ENCODE measurements at regions not wholly inside any gene's neighbourhood (a gene's known extent, or its start where the extent isn't known, plus 50 kb on each side); places are given as distances from the start of the nearest gene placed in this dataset.

DNA sequence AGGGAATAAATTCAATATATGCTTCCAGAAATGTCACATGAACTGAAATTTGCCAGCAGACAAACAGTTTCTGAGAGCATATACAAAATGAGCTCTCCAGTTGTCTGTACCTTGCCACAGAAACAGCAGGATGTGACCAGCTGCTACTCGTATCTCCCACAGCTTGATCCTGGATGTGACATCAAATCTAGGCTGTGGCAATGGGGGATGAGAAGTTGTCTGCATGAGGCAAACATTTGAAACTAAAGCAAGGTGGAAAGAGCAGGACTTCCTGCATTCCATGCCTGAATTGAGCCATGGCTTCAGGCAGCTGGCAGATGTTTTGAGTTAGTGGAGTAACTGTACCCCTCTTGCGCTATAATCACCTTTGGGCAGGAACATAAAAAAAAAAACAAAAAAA is 1724.0 kb downstream of the RPA4 start:
- no peak for DNase-seq (ENCODE audit: low spot score in 2 of 2, unreplicated experiment in 2 of 2)
- H3K36me3 Mint-ChIP-seq: peaks cover 2% of the 10 kb centered on the region
- no peak overlapping the region for H3K27ac Mint-ChIP-seq
- peaks cover 47% of the 10 kb centered on the region for H3K4me1 Mint-ChIP-seq
- H3K9me3 Mint-ChIP-seq: peaks cover 7% of the 10 kb centered on the region
- TF ChIP-seq, protein P1, sequence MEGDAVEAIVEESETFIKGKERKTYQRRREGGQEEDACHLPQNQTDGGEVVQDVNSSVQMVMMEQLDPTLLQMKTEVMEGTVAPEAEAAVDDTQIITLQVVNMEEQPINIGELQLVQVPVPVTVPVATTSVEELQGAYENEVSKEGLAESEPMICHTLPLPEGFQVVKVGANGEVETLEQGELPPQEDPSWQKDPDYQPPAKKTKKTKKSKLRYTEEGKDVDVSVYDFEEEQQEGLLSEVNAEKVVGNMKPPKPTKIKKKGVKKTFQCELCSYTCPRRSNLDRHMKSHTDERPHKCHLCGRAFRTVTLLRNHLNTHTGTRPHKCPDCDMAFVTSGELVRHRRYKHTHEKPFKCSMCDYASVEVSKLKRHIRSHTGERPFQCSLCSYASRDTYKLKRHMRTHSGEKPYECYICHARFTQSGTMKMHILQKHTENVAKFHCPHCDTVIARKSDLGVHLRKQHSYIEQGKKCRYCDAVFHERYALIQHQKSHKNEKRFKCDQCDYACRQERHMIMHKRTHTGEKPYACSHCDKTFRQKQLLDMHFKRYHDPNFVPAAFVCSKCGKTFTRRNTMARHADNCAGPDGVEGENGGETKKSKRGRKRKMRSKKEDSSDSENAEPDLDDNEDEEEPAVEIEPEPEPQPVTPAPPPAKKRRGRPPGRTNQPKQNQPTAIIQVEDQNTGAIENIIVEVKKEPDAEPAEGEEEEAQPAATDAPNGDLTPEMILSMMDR (IDR thresholded peaks at IDR 0.05; ENCODE audit: unreplicated experiment): no peak
- H3K27me3 Mint-ChIP-seq (ENCODE audit: low read depth): no peaks in the 10 kb centered on the region
- H3K4me3 Mint-ChIP-seq: no peak overlapping the region

DNA sequence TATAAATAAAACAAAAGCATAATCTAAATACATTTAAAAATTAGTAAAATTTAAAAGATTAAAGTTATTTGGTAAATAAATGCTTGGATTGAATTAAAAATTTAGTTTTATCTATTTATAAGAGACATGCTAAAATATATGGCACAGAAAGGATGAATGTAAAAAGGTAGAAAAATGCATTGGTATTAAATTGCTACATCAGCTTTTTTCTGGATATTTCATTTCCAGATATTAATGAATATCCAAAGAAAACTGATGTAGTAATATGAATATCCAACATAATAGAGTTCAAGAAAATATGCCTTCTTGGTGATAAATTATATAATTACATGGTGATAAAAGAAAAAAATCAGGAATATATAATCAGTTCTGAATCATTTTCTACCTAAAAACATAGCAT is 1743.9 kb downstream of the RPA4 start:
- no peak for DNase-seq (ENCODE audit: low spot score in 2 of 2, unreplicated experiment in 2 of 2)
- peaks cover 28% of the 10 kb centered on the region for H3K9me3 Mint-ChIP-seq
- TF ChIP-seq, protein P1 (IDR thresholded peaks at IDR 0.05; ENCODE audit: unreplicated experiment): no peak
- H3K36me3 Mint-ChIP-seq: peaks cover 31% of the 10 kb centered on the region
- no peaks in the 10 kb centered on the region for H3K27me3 Mint-ChIP-seq (ENCODE audit: low read depth)
- no peak overlapping the region for H3K27ac Mint-ChIP-seq
- H3K4me1 Mint-ChIP-seq: no peaks in the 10 kb centered on the region
- no peak overlapping the region for H3K4me3 Mint-ChIP-seq

DNA sequence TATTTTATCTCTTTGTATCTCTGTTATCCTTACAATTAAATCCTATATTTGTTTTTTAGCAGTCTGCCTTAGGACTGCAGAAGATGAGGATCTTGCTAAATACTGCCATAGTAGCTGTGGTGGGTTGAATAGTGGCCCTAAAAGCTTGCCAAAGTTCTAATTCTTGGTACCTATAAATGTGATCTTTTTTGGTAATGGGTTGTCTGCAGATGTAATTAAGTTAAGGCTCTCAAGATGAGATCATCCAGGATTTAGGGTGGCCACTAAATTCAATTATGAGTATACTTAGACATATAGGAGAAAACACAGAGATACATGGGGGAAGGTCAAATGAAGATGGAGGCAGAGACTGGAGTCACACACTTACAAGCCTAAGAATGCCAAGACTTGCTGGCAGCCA is 1753.7 kb downstream of the RPA4 start:
- Mint-ChIP-seq H3K9me3 (peaks cover 59% of the 10 kb centered on the region), H3K27ac (no peak overlapping the region), H3K36me3 (peaks cover 44% of the 10 kb centered on the region), H3K4me3 (no peak overlapping the region), H3K4me1 (no peaks in the 10 kb centered on the region), H3K27me3 (ENCODE audit: low read depth) (no peaks in the 10 kb centered on the region)
- TF ChIP-seq, protein P1 (IDR thresholded peaks at IDR 0.05; ENCODE audit: unreplicated experiment): no peak
- no peak for DNase-seq (ENCODE audit: low spot score in 2 of 2, unreplicated experiment in 2 of 2)

DNA sequence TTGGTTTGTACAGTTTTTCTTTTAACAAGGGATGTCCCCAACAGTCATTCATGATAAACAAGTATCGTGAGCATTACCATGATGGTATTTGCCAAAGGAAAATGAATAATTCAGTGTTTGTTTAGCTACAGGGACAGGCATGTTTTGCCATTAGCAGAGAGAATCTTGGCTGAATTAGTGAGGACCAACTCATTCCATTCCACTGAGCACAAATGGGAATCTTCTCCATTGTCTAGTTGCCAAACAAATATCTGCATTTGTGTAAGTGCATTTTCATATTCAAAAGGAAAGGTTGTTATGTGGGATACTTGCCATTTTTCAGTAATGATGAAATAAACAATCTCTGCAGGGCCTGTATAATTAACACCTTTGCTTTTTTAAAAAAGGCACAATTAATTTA is 1762.6 kb downstream of the RPA4 start:
- TF ChIP-seq, protein P1 (IDR thresholded peaks at IDR 0.05; ENCODE audit: unreplicated experiment): no peak
- Mint-ChIP-seq H3K27ac (no peak overlapping the region), H3K36me3 (peaks cover 8% of the 10 kb centered on the region), H3K4me3 (no peak overlapping the region), H3K4me1 (peaks cover 6% of the 10 kb centered on the region), H3K27me3 (ENCODE audit: low read depth) (no peaks in the 10 kb centered on the region), H3K9me3 (peaks cover 3% of the 10 kb centered on the region)
- no peak for DNase-seq (ENCODE audit: low spot score in 2 of 2, unreplicated experiment in 2 of 2)

DNA sequence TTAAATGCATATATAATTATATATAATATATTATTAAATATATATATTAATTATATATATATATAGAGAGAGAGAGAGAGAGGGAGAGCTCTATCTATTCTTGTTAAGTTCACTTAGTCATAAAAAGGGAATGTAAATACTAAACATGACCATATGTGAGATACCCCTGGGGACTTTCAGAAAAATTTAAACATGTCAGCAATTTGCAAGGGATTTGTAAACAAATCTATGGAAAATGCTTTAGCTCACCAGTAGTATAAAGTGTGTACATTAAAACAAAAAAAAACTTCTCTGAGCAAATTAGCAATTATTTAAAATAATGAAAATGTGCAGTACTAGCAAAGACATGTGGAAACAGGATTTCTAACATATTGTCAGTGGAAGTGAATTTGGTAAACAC is 1755.5 kb downstream of the PCDH19 start:
- TF ChIP-seq, protein P1 (IDR thresholded peaks at IDR 0.05; ENCODE audit: unreplicated experiment): no peak
- Mint-ChIP-seq H3K27ac (no peak overlapping the region), H3K36me3 (peaks cover 27% of the 10 kb centered on the region), H3K9me3 (peaks cover 4% of the 10 kb centered on the region), H3K4me1 (peaks cover 7% of the 10 kb centered on the region), H3K4me3 (no peak overlapping the region), H3K27me3 (ENCODE audit: low read depth) (no peaks in the 10 kb centered on the region)
- DNase-seq (ENCODE audit: low spot score in 2 of 2, unreplicated experiment in 2 of 2): no peak

Measured in mesothelial cell of epicardium (in vitro differentiated cells).